ENCODE measurements at regions not wholly inside any gene's neighbourhood (a gene's known extent, or its start where the extent isn't known, plus 50 kb on each side); places are given as distances from the start of the nearest gene placed in this dataset.
"Not testable (repeated sequence)": the region's sequence is repeated elsewhere in the genome, so short reads cannot be mapped to it uniquely, and the experiment has no call there.

GRCh38 chr6:163756079-163756478, 341.6 kb downstream of the QKI start:
- no peak for DNase-seq (ENCODE audit: low read depth in 2 of 2, low spot score in 1 of 2)

- DNase-seq (ENCODE audit: low read depth in 2 of 2, low spot score in 1 of 2) = no peak
Measured at GRCh38 chr6:163754866-163755265, 340.3 kb downstream of the QKI start.

GRCh38 chr6:163753430-163753829, 338.9 kb downstream of the QKI start:
- no peak for DNase-seq (ENCODE audit: low read depth in 2 of 2, low spot score in 1 of 2)

GRCh38 chr6:163752446-163752845, 337.9 kb downstream of the QKI start:
- no peak for DNase-seq (ENCODE audit: low read depth in 2 of 2, low spot score in 1 of 2)

- no peak for DNase-seq (ENCODE audit: low read depth in 2 of 2, low spot score in 1 of 2)
Measured at GRCh38 chr6:163751032-163751525, 336.6 kb downstream of the QKI start.

- DNase-seq (ENCODE audit: low read depth in 2 of 2, low spot score in 1 of 2) = no peak
Measured at GRCh38 chr6:163750431-163751031, 336.0 kb downstream of the QKI start.

- DNase-seq (ENCODE audit: low read depth in 2 of 2, low spot score in 1 of 2) = no peak
Measured at GRCh38 chr6:163748886-163749285, 334.4 kb downstream of the QKI start.

- no peak for DNase-seq (ENCODE audit: low read depth in 2 of 2, low spot score in 1 of 2)
Measured at GRCh38 chr6:163748036-163748435, 333.5 kb downstream of the QKI start.

- DNase-seq (ENCODE audit: low read depth in 2 of 2, low spot score in 1 of 2) = not testable (repeated sequence)
Measured at GRCh38 chr6:163747058-163747457, 332.5 kb downstream of the QKI start.

GRCh38 chr6:163745536-163746400, 331.2 kb downstream of the QKI start:
- no peak for DNase-seq (ENCODE audit: low read depth in 2 of 2, low spot score in 1 of 2)

GRCh38 chr6:163744256-163744925, 329.9 kb downstream of the QKI start:
- DNase-seq (ENCODE audit: low read depth in 2 of 2, low spot score in 1 of 2) = no peak

- no peak for DNase-seq (ENCODE audit: low read depth in 2 of 2, low spot score in 1 of 2)
Measured at GRCh38 chr6:163743796-163744195, 329.3 kb downstream of the QKI start.

GRCh38 chr6:163741743-163742363, 327.3 kb downstream of the QKI start:
- no peak for DNase-seq (ENCODE audit: low read depth in 2 of 2, low spot score in 1 of 2)

GRCh38 chr6:163741342-163741741, 326.8 kb downstream of the QKI start:
- no peak for DNase-seq (ENCODE audit: low read depth in 2 of 2, low spot score in 1 of 2)

- DNase-seq (ENCODE audit: low read depth in 2 of 2, low spot score in 1 of 2) = no peak
Measured at GRCh38 chr6:163739966-163740365, 325.4 kb downstream of the QKI start.

GRCh38 chr6:163739408-163739725, 324.8 kb downstream of the QKI start:
- no peak for DNase-seq (ENCODE audit: low read depth in 2 of 2, low spot score in 1 of 2)

- DNase-seq (ENCODE audit: low read depth in 2 of 2, low spot score in 1 of 2) = no peak
Measured at GRCh38 chr6:163738725-163739407, 324.3 kb downstream of the QKI start.

- no peak for DNase-seq (ENCODE audit: low read depth in 2 of 2, low spot score in 1 of 2)
Measured at GRCh38 chr6:163738304-163738703, 323.8 kb downstream of the QKI start.

- DNase-seq (ENCODE audit: low read depth in 2 of 2, low spot score in 1 of 2) = no peak
Measured at GRCh38 chr6:163735076-163735475, 320.6 kb downstream of the QKI start.

- no peak for DNase-seq (ENCODE audit: low read depth in 2 of 2, low spot score in 1 of 2)
Measured at GRCh38 chr6:163733061-163733460, 318.5 kb downstream of the QKI start.

GRCh38 chr6:163732479-163732878, 318.0 kb downstream of the QKI start:
- DNase-seq (ENCODE audit: low read depth in 2 of 2, low spot score in 1 of 2) = no peak

Data from stimulated activated CD8-positive, alpha-beta memory T cell treated with anti-CD3 and anti-CD28 coated beads, Interleukin-4, amount 100 ng/mL, for 1 hour (primary cell).